ENCODE measurements at regions not wholly inside any gene's neighbourhood (a gene's known extent, or its start where the extent isn't known, plus 50 kb on each side); places are given as distances from the start of the nearest gene placed in this dataset.

DNA sequence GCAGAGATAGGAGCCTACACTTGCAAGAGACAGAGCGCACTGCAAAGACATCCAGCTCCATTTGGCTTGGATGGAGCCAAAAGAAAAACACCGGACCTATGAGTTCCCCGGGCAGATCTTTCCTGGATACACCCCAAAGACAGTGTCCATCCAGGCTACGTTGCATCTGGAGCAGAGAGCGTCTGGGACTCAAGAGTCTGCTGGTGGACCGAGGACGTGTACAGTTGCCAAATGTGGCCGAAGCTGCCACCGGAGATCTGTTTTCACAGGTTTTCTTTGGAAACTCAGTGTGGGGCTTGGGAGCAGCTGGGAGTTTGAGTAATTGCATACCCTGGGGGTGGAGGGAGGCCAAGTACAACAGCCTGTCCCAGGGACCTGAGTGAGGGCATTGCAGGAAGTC is 192.3 kb upstream of the OSR1 start:
- TF ChIP-seq, protein P1, sequence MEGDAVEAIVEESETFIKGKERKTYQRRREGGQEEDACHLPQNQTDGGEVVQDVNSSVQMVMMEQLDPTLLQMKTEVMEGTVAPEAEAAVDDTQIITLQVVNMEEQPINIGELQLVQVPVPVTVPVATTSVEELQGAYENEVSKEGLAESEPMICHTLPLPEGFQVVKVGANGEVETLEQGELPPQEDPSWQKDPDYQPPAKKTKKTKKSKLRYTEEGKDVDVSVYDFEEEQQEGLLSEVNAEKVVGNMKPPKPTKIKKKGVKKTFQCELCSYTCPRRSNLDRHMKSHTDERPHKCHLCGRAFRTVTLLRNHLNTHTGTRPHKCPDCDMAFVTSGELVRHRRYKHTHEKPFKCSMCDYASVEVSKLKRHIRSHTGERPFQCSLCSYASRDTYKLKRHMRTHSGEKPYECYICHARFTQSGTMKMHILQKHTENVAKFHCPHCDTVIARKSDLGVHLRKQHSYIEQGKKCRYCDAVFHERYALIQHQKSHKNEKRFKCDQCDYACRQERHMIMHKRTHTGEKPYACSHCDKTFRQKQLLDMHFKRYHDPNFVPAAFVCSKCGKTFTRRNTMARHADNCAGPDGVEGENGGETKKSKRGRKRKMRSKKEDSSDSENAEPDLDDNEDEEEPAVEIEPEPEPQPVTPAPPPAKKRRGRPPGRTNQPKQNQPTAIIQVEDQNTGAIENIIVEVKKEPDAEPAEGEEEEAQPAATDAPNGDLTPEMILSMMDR (IDR thresholded peaks at IDR 0.05) = no peak
- no peak for TF ChIP-seq POLR2A (IDR thresholded peaks at IDR 0.05)
